ENCODE measurements at regions not wholly inside any gene's neighbourhood (a gene's known extent, or its start where the extent isn't known, plus 50 kb on each side); places are given as distances from the start of the nearest gene placed in this dataset.
"Not testable (repeated sequence)": the region's sequence is repeated elsewhere in the genome, so short reads cannot be mapped to it uniquely, and the experiment has no call there.

DNA sequence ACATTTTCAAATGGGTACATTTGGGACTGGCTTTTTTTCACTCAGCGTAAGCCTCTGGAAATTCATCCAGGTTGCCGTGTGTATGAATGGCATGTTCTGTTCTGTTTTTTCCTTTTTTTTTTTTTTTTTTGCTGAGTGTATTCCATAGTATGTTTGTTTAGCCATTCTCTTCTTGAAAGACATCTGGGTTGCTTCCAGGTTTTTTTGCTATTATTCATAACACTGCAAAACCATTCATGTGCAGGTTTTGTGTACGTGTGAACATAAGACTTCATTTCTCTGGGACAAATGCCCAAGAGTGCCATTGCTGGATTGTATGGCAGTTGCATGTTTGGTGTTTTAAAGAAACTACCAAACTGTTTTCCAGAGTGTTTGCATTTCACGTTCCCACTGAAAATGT lies 335.9 kb upstream of the TNRC6C start:
- CTCF ChIA-PET: no interaction called here
- Mint-ChIP-seq H3K36me3 (peaks cover 19% of the 10 kb centered on the region), H3K4me1 (peaks cover 13% of the 10 kb centered on the region), H3K27me3 (ENCODE audit: low read depth) (peaks cover 8% of the 10 kb centered on the region), H3K4me3 (no peak overlapping the region), H3K27ac (no peak overlapping the region), H3K9me3 (peaks cover 25% of the 10 kb centered on the region)
- TF ChIP-seq, protein P1, sequence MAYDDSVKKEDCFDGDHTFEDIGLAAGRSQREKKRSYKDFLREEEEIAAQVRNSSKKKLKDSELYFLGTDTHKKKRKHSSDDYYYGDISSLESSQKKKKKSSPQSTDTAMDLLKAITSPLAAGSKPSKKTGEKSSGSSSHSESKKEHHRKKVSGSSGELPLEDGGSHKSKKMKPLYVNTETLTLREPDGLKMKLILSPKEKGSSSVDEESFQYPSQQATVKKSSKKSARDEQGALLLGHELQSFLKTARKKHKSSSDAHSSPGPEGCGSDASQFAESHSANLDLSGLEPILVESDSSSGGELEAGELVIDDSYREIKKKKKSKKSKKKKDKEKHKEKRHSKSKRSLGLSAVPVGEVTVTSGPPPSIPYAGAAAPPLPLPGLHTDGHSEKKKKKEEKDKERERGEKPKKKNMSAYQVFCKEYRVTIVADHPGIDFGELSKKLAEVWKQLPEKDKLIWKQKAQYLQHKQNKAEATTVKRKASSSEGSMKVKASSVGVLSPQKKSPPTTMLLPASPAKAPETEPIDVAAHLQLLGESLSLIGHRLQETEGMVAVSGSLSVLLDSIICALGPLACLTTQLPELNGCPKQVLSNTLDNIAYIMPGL (CRISPR knock-in tag; IDR thresholded peaks at IDR 0.05): no peak
- TF ChIP-seq SP1 (CRISPR knock-in tag; conservative IDR thresholded peaks at IDR 0.05) (no peak), SMAD4 (CRISPR knock-in tag; IDR thresholded peaks at IDR 0.05) (no peak), ZNF396 (CRISPR knock-in tag; IDR thresholded peaks at IDR 0.05; ENCODE audit: borderline replicate concordance) (no peak), ZNF121 (CRISPR knock-in tag; IDR thresholded peaks at IDR 0.05) (no peak), SMAD3 (CRISPR knock-in tag; IDR thresholded peaks at IDR 0.05; ENCODE audit: borderline replicate concordance) (no peak), ZNF512 (CRISPR knock-in tag; IDR thresholded peaks at IDR 0.05; ENCODE audit: borderline replicate concordance) (no peak)
- TF ChIP-seq, protein P2, sequence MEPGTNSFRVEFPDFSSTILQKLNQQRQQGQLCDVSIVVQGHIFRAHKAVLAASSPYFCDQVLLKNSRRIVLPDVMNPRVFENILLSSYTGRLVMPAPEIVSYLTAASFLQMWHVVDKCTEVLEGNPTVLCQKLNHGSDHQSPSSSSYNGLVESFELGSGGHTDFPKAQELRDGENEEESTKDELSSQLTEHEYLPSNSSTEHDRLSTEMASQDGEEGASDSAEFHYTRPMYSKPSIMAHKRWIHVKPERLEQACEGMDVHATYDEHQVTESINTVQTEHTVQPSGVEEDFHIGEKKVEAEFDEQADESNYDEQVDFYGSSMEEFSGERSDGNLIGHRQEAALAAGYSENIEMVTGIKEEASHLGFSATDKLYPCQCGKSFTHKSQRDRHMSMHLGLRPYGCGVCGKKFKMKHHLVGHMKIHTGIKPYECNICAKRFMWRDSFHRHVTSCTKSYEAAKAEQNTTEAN (CRISPR knock-in tag; IDR thresholded peaks at IDR 0.05): no peak
- POLR2A ChIA-PET: no interaction called here
- DNase-seq (ENCODE audit: low spot score) (no peak), ATAC-seq (no peak)

DNA sequence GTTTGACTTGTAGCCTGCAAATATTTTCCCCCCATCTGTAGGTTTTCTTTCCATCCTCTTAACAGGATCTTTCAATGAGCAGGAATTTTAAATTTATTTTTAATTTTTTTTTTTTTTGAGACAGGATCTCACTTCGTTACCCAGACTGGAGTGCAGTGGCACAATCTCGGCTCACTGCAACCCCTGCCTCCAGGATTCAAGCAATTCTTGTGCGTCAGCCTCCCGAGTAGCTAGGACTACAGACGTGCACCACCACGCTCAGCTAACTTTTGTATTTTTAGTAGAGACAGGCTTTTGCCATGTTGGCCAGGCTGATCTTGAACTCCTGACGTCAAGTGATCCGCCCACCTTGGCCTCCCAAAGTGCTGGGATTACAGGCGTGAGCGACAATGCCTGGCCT lies 335.2 kb upstream of the TNRC6C start:
- H3K27me3 Mint-ChIP-seq (ENCODE audit: low read depth); POLR2A ChIA-PET; DNase-seq (ENCODE audit: low spot score); CTCF ChIA-PET; H3K4me1 Mint-ChIP-seq; ATAC-seq; H3K4me3 Mint-ChIP-seq; H3K27ac Mint-ChIP-seq: not testable (repeated sequence)
- Mint-ChIP-seq H3K9me3 (peaks cover 31% of the 10 kb centered on the region), H3K36me3 (peaks cover 21% of the 10 kb centered on the region)

GRCh38 chr17:77628035-77628434 lies 330.5 kb upstream of the TNRC6C start:
- H3K9me3 Mint-ChIP-seq: peaks cover 19% of the 10 kb centered on the region
- no peaks in the 10 kb centered on the region for H3K27me3 Mint-ChIP-seq (ENCODE audit: low read depth)
- no peak overlapping the region for H3K27ac Mint-ChIP-seq
- DNase-seq (ENCODE audit: low spot score) (no peak), ATAC-seq (no peak)
- CTCF ChIA-PET: no interaction called here
- H3K4me1 Mint-ChIP-seq: no peaks in the 10 kb centered on the region
- TF ChIP-seq NFATC4 (CRISPR knock-in tag; IDR thresholded peaks at IDR 0.05) (no peak), E2F4 (CRISPR knock-in tag; IDR thresholded peaks at IDR 0.05; ENCODE audit: borderline replicate concordance, low read depth) (no peak), SMAD4 (CRISPR knock-in tag; IDR thresholded peaks at IDR 0.05) (no peak), CBFB (CRISPR knock-in tag; IDR thresholded peaks at IDR 0.05; ENCODE audit: low read depth) (no peak), SOX15 (CRISPR knock-in tag; IDR thresholded peaks at IDR 0.05) (no peak), JUN (CRISPR knock-in tag; IDR thresholded peaks at IDR 0.05) (no peak)
- TF ChIP-seq, protein P3, sequence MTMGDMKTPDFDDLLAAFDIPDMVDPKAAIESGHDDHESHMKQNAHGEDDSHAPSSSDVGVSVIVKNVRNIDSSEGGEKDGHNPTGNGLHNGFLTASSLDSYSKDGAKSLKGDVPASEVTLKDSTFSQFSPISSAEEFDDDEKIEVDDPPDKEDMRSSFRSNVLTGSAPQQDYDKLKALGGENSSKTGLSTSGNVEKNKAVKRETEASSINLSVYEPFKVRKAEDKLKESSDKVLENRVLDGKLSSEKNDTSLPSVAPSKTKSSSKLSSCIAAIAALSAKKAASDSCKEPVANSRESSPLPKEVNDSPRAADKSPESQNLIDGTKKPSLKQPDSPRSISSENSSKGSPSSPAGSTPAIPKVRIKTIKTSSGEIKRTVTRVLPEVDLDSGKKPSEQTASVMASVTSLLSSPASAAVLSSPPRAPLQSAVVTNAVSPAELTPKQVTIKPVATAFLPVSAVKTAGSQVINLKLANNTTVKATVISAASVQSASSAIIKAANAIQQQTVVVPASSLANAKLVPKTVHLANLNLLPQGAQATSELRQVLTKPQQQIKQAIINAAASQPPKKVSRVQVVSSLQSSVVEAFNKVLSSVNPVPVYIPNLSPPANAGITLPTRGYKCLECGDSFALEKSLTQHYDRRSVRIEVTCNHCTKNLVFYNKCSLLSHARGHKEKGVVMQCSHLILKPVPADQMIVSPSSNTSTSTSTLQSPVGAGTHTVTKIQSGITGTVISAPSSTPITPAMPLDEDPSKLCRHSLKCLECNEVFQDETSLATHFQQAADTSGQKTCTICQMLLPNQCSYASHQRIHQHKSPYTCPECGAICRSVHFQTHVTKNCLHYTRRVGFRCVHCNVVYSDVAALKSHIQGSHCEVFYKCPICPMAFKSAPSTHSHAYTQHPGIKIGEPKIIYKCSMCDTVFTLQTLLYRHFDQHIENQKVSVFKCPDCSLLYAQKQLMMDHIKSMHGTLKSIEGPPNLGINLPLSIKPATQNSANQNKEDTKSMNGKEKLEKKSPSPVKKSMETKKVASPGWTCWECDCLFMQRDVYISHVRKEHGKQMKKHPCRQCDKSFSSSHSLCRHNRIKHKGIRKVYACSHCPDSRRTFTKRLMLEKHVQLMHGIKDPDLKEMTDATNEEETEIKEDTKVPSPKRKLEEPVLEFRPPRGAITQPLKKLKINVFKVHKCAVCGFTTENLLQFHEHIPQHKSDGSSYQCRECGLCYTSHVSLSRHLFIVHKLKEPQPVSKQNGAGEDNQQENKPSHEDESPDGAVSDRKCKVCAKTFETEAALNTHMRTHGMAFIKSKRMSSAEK (CRISPR knock-in tag; IDR thresholded peaks at IDR 0.05; ENCODE audit: borderline replicate concordance): no peak
- TF ChIP-seq, protein P4, sequence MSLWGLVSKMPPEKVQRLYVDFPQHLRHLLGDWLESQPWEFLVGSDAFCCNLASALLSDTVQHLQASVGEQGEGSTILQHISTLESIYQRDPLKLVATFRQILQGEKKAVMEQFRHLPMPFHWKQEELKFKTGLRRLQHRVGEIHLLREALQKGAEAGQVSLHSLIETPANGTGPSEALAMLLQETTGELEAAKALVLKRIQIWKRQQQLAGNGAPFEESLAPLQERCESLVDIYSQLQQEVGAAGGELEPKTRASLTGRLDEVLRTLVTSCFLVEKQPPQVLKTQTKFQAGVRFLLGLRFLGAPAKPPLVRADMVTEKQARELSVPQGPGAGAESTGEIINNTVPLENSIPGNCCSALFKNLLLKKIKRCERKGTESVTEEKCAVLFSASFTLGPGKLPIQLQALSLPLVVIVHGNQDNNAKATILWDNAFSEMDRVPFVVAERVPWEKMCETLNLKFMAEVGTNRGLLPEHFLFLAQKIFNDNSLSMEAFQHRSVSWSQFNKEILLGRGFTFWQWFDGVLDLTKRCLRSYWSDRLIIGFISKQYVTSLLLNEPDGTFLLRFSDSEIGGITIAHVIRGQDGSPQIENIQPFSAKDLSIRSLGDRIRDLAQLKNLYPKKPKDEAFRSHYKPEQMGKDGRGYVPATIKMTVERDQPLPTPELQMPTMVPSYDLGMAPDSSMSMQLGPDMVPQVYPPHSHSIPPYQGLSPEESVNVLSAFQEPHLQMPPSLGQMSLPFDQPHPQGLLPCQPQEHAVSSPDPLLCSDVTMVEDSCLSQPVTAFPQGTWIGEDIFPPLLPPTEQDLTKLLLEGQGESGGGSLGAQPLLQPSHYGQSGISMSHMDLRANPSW (CRISPR knock-in tag; conservative IDR thresholded peaks at IDR 0.05; ENCODE audit: low read depth): no peak
- TF ChIP-seq, protein P5, sequence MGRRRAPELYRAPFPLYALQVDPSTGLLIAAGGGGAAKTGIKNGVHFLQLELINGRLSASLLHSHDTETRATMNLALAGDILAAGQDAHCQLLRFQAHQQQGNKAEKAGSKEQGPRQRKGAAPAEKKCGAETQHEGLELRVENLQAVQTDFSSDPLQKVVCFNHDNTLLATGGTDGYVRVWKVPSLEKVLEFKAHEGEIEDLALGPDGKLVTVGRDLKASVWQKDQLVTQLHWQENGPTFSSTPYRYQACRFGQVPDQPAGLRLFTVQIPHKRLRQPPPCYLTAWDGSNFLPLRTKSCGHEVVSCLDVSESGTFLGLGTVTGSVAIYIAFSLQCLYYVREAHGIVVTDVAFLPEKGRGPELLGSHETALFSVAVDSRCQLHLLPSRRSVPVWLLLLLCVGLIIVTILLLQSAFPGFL (CRISPR knock-in tag; IDR thresholded peaks at IDR 0.05; ENCODE audit: borderline replicate concordance): no peak
- POLR2A ChIA-PET: interaction anchor here (1.3 kb wide), 1 partner anchor 27 kb away, joined by 3 read pairs; no protein-coding TSS in a partner anchor
- H3K4me3 Mint-ChIP-seq: no peak overlapping the region
- H3K36me3 Mint-ChIP-seq: peaks cover 11% of the 10 kb centered on the region

All from WTC11 (cell line).